Keratinocyte (primary cell): ENCODE measurements at regions not wholly inside any gene's neighbourhood (a gene's known extent, or its start where the extent isn't known, plus 50 kb on each side); places are given as distances from the start of the nearest gene placed in this dataset.

Experiments used
- DNase-seq: peaks from one replicate; pipeline ENCODE4 v3.0.0-alpha.2; 2011; ENCODE audit warnings: low read depth, missing footprints, low spot score
- FAIRE-seq: peaks from 2 replicates; lab custom pipeline; 2011; peaks lifted over from hg19 to GRCh38; lab: Jason Lieb, UNC
- H2AFZ ChIP-seq: 2 replicates; pipeline ENCODE4 v1.6.0; 2012; ENCODE audit warnings: low read length, control low read depth, inconsistent platforms; ENCODE audit not compliant: control insufficient read depth
- H3K27ac ChIP-seq: 2 replicates; pipeline ENCODE4 v1.5.1; 2011; ENCODE audit warnings: low read length; ENCODE audit not compliant: control insufficient read depth, insufficient read depth
- H3K27me3 ChIP-seq: 3 replicates; pipeline ENCODE4 v1.6.0; 2011; ENCODE audit warnings: low read length; ENCODE audit not compliant: control insufficient read depth, insufficient read depth; ENCODE audit errors: extremely low read depth
- H3K36me3 ChIP-seq, 2 experiments: 2 replicates in 1 of 2; 3 replicates in 1 of 2; pipeline ENCODE4 v1.5.1; 2011; ENCODE audit warnings: low read length in 2 of 2, mild to moderate bottlenecking in 1 of 2; ENCODE audit not compliant: control insufficient read depth in 2 of 2, insufficient read depth in 2 of 2; ENCODE audit errors: extremely low read depth in 1 of 2
- H3K4me1 ChIP-seq: 3 replicates; pipeline ENCODE4 v1.5.1; 2011; ENCODE audit warnings: low read length; ENCODE audit not compliant: control insufficient read depth, insufficient read depth; ENCODE audit errors: extremely low read depth
- H3K4me2 ChIP-seq: 3 replicates; pipeline ENCODE4 v1.6.0; 2011; ENCODE audit warnings: low read depth, low read length; ENCODE audit not compliant: control insufficient read depth, insufficient read depth; ENCODE audit errors: extremely low read depth
- H3K4me3 ChIP-seq, 3 experiments: fragments of 200-600 bp in 1 of 3; sonication (generic) in 1 of 3; 2 replicates in 2 of 3; 3 replicates in 1 of 3; pipeline ENCODE4 v1.5.1; 2011 to 2016; ENCODE audit warnings: low read length in 3 of 3, mild to moderate bottlenecking in 3 of 3, control low read depth in 2 of 3, inconsistent platforms in 1 of 3, low read depth in 1 of 3, mixed read lengths in 1 of 3, mixed run types in 1 of 3, moderate library complexity in 1 of 3; ENCODE audit not compliant: control insufficient read depth in 2 of 3, insufficient read depth in 2 of 3; ENCODE audit errors: extremely low read depth in 1 of 3
- H3K79me2 ChIP-seq: 2 replicates; pipeline ENCODE4 v1.6.0; 2012; ENCODE audit warnings: low read length; ENCODE audit not compliant: control insufficient read depth, insufficient read depth
- H3K9ac ChIP-seq: 3 replicates; pipeline ENCODE4 v1.6.0; 2011; ENCODE audit warnings: low read length; ENCODE audit not compliant: control insufficient read depth, insufficient read depth; ENCODE audit errors: extremely low read depth
- H3K9me1 ChIP-seq: 3 replicates; pipeline ENCODE4 v1.6.0; 2011; ENCODE audit warnings: low read length; ENCODE audit not compliant: control insufficient read depth, insufficient read depth; ENCODE audit errors: extremely low read depth
- H3K9me3 ChIP-seq: 2 replicates; pipeline ENCODE4 v1.5.1; 2012; ENCODE audit warnings: low read depth, low read length; ENCODE audit not compliant: control insufficient read depth
- H4K20me1 ChIP-seq: 3 replicates; pipeline ENCODE4 v1.6.0; 2011; ENCODE audit warnings: low read length; ENCODE audit not compliant: control insufficient read depth, insufficient read depth; ENCODE audit errors: extremely low read depth
- CTCF ChIP-seq, 3 experiments: IDR thresholded peaks in 1 of 3; conservative IDR thresholded peaks in 1 of 3; optimal IDR thresholded peaks in 1 of 3; 2 replicates in 2 of 3; 3 replicates in 1 of 3; pipeline versions ENCODE3 to v1.5.1; 2011; ENCODE audit warnings: low read length in 3 of 3, mild to moderate bottlenecking in 3 of 3, moderate library complexity in 2 of 3, control low read depth in 1 of 3, inconsistent platforms in 1 of 3; ENCODE audit not compliant: insufficient read depth in 2 of 3; ENCODE audit errors: extremely low read depth in 1 of 3
- EZH2 ChIP-seq: IDR thresholded peaks from one replicate; pipeline ENCODE4 v1.6.1; 2012; ENCODE audit warnings: inconsistent platforms, mild to moderate bottlenecking, low read length, moderate library complexity
- dilution Hi-C: fragments of 300-500 bp; cut with MboI; formaldehyde crosslinking; loops from one replicate; pipeline ENCODE4 v1.7.0; 2020; ENCODE audit warnings: low sequenced_read_pairs; ENCODE audit not compliant: extremely low pct_ligation_motif_present

GRCh38 chr1:4444086-4444485, 210.3 kb upstream of the AJAP1 start:
- TF ChIP-seq CTCF (optimal IDR thresholded peaks at IDR 0.05 in 1 of 3, IDR thresholded peaks at IDR 0.05 in 1 of 3, conservative IDR thresholded peaks at IDR 0.05 in 1 of 3; ENCODE audit: extremely low read depth in 1 of 3, insufficient read depth in 2 of 3, low read length in 3 of 3) (no peak), EZH2 (no peak)
- Histone ChIP-seq H3K4me3 (no peak overlapping the region), H3K36me3 (no peaks in the 10 kb centered on the region), H3K4me1 (no peaks in the 10 kb centered on the region), H3K79me2 (no peaks in the 10 kb centered on the region), H3K27me3 (no peaks in the 10 kb centered on the region), H2AFZ (no peak overlapping the region), H3K9me1 (no peaks in the 10 kb centered on the region), H3K27ac (no peak overlapping the region), H3K4me2 (no peak overlapping the region), H3K9me3 (peaks cover 3% of the 10 kb centered on the region), H4K20me1 (no peaks in the 10 kb centered on the region), H3K9ac (no peak overlapping the region)
- dilution Hi-C loops: no loop called here
- FAIRE-seq (no peak), DNase-seq (no peak)

GRCh38 chr1:4447778-4448420, 206.5 kb upstream of the AJAP1 start:
- H3K4me1 ChIP-seq: no peaks in the 10 kb centered on the region
- DNase-seq: no peak
- H4K20me1 ChIP-seq: no peaks in the 10 kb centered on the region
- no peak for FAIRE-seq
- dilution Hi-C loops: no loop called here
- no peaks in the 10 kb centered on the region for H3K9me1 ChIP-seq
- no peak overlapping the region for H3K4me2 ChIP-seq
- H3K27ac ChIP-seq: no peak overlapping the region
- no peaks in the 10 kb centered on the region for H3K27me3 ChIP-seq
- H3K79me2 ChIP-seq: no peaks in the 10 kb centered on the region
- peaks cover 4% of the 10 kb centered on the region for H3K9me3 ChIP-seq
- TF ChIP-seq EZH2 (no peak), CTCF (optimal IDR thresholded peaks at IDR 0.05 in 1 of 3, IDR thresholded peaks at IDR 0.05 in 1 of 3, conservative IDR thresholded peaks at IDR 0.05 in 1 of 3; ENCODE audit: extremely low read depth in 1 of 3, insufficient read depth in 2 of 3, low read length in 3 of 3) (no peak)
- H3K9ac ChIP-seq: no peak overlapping the region
- H2AFZ ChIP-seq: no peak overlapping the region
- H3K4me3 ChIP-seq: no peak overlapping the region
- no peaks in the 10 kb centered on the region for H3K36me3 ChIP-seq
